ENCODE measurements at regions not wholly inside any gene's neighbourhood (a gene's known extent, or its start where the extent isn't known, plus 50 kb on each side); places are given as distances from the start of the nearest gene placed in this dataset.

GRCh38 chr9:73893230-73893629, 603.9 kb upstream of the RORB start:
- ChIA-PET POLR2A (no interaction called here), CTCF (no interaction called here)
- no TSS peak for BruUV-seq (replicated peaks)
- Histone ChIP-seq H3K27ac (ENCODE audit: insufficient read depth, low read depth, low read length) (no peak overlapping the region), H3K79me2 (ENCODE audit: control insufficient read depth, insufficient read depth, low read length) (no peaks in the 10 kb centered on the region), H3K9ac (replicated peaks; ENCODE audit: extremely low read depth, insufficient read depth, low read length) (no peak overlapping the region), H3K9me3 (replicated peaks; ENCODE audit: control insufficient read depth, insufficient read depth, low read length) (peaks cover 4% of the 10 kb centered on the region), H3K36me3 (ENCODE audit: control insufficient read depth in 2 of 2, extremely low read depth in 1 of 2, insufficient read depth in 2 of 2, low read length in 2 of 2) (no peaks in the 10 kb centered on the region), H3K4me3 (replicated peaks in 1 of 3; ENCODE audit: insufficient read depth in 1 of 3, low read depth in 1 of 3, low read length in 3 of 3) (no peak overlapping the region), H4K20me1 (replicated peaks; ENCODE audit: control insufficient read depth, extremely low read depth, insufficient read depth, low read length) (no peaks in the 10 kb centered on the region), H2AFZ (ENCODE audit: low read depth, low read length) (no peak overlapping the region), H3K4me2 (ENCODE audit: insufficient read depth, low read length) (no peak overlapping the region), H3K4me1 (ENCODE audit: control insufficient read depth, extremely low read depth, insufficient read depth, low read length) (no peaks in the 10 kb centered on the region), H3K27me3 (ENCODE audit: control insufficient read depth in 2 of 2, insufficient read depth in 2 of 2, low read length in 2 of 2) (no peaks in the 10 kb centered on the region), H3K9me1 (replicated peaks; ENCODE audit: control insufficient read depth, extremely low read depth, insufficient read depth, low read length) (no peaks in the 10 kb centered on the region)
- DNase-seq (ENCODE audit: low read depth, low spot score) (no peak), FAIRE-seq (no peak)
- intact Hi-C loops (cut with micrococcal nuclease) = no loop called here
- TF ChIP-seq GATA2 (IDR thresholded peaks at IDR 0.05; ENCODE audit: insufficient read depth, insufficient read length, low read depth, low read length) (no peak), POLR2A (IDR thresholded peaks at IDR 0.05; ENCODE audit: low read depth, low read length) (no peak), FOS (IDR thresholded peaks at IDR 0.05; ENCODE audit: borderline replicate concordance, insufficient read depth, low read length) (no peak), EZH2 (IDR thresholded peaks at IDR 0.05; ENCODE audit: borderline replicate concordance, low read depth, low read length, severe bottlenecking) (no peak), JUN (IDR thresholded peaks at IDR 0.05; ENCODE audit: borderline replicate concordance, insufficient read depth, insufficient read length, low read depth) (no peak), MAX (IDR thresholded peaks at IDR 0.05; ENCODE audit: insufficient read depth, insufficient read length) (no peak), POLR2AphosphoS5 (IDR thresholded peaks at IDR 0.05; ENCODE audit: insufficient read depth, low read depth, low read length) (no peak), MYC (IDR thresholded peaks at IDR 0.05; ENCODE audit: low read depth, low read length) (no peak)
- TF ChIP-seq, protein P1, sequence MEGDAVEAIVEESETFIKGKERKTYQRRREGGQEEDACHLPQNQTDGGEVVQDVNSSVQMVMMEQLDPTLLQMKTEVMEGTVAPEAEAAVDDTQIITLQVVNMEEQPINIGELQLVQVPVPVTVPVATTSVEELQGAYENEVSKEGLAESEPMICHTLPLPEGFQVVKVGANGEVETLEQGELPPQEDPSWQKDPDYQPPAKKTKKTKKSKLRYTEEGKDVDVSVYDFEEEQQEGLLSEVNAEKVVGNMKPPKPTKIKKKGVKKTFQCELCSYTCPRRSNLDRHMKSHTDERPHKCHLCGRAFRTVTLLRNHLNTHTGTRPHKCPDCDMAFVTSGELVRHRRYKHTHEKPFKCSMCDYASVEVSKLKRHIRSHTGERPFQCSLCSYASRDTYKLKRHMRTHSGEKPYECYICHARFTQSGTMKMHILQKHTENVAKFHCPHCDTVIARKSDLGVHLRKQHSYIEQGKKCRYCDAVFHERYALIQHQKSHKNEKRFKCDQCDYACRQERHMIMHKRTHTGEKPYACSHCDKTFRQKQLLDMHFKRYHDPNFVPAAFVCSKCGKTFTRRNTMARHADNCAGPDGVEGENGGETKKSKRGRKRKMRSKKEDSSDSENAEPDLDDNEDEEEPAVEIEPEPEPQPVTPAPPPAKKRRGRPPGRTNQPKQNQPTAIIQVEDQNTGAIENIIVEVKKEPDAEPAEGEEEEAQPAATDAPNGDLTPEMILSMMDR (IDR thresholded peaks at IDR 0.05; ENCODE audit: extremely low read depth in 1 of 2, insufficient read depth in 1 of 2, low read depth in 1 of 2, low read length in 2 of 2) = no peak
- dilution Hi-C loops (cut with MboI; ENCODE audit: extremely low pct_ligation_motif_present, low sequenced_read_pairs) = no loop called here

Data from endothelial cell of umbilical vein (primary cell).